ENCODE measurements at regions not wholly inside any gene's neighbourhood (a gene's known extent, or its start where the extent isn't known, plus 50 kb on each side); places are given as distances from the start of the nearest gene placed in this dataset.

DNA sequence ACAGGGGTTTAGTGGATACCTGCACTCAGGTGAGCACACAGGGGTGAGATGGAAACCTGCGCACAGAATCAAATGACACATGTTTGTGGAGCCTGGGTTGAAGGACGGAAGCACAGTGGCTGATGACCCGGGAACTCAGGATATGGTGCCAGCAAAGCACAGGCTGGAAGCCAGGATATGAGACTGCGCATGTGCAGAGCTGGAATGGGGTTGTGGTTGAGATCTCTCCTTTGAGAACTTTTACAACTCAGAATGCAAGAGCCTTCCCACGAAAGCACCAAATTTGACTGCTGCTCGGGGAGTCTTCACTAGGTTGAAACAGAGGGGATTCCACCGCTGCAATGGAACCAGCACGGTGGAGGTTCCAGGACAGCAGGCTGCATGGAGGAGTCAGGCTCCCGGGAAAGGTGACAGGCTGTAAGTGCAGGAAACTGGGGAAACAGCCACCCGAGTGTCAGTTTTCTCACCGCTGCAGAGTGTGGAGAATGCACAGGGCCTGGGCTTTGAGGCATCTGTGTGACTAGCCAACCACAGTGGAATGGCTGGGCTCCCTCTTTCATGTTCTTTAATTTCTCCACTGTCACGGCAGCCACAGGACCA lies 133.4 kb upstream of the TCERG1L start:
- ATAC-seq (no peak), DNase-seq (no peak)
- Mint-ChIP-seq H3K4me3 (no peak overlapping the region), H3K4me1 (ENCODE audit: low read depth) (no peaks in the 10 kb centered on the region), H3K27me3 (ENCODE audit: low read depth) (peaks cover 12% of the 10 kb centered on the region), H3K9me3 (no peaks in the 10 kb centered on the region), H3K36me3 (ENCODE audit: insufficient read depth) (no peaks in the 10 kb centered on the region)

DNA sequence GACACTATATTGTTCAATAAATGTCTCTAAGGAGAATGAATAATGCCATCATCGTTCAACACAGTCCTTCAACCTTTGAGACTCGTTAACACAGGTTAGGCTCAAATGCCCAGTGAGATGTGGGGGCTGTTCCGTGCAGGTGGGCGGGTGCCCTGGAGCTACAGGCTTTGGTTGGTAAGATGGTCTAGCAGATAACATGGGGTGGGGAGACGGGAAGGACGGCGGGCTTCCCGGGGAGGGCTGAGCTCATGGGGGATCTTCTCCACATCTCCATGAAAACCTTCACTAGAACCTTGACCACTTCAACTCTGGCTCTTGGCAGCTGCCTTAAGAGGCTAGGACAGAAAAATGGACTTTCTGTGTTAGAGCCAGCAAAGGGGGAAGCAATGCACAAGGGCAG lies 134.1 kb upstream of the TCERG1L start:
- no peak overlapping the region for H3K4me3 Mint-ChIP-seq

GRCh38 chr10:131446171-131446570 lies 134.7 kb upstream of the TCERG1L start:
- Mint-ChIP-seq H3K27me3 (ENCODE audit: low read depth) (peaks cover 12% of the 10 kb centered on the region), H3K36me3 (ENCODE audit: insufficient read depth) (no peaks in the 10 kb centered on the region), H3K4me1 (ENCODE audit: low read depth) (no peaks in the 10 kb centered on the region), H3K9me3 (no peaks in the 10 kb centered on the region), H3K4me3 (no peak overlapping the region)
- no peak for ATAC-seq
- DNase-seq, result no peak

More for the DNA sequence above, 134.1 kb upstream of the TCERG1L start:
- no peaks in the 10 kb centered on the region for H3K4me1 Mint-ChIP-seq (ENCODE audit: low read depth)
- ATAC-seq (no peak), DNase-seq (no peak)
- H3K36me3 Mint-ChIP-seq (ENCODE audit: insufficient read depth), result no peaks in the 10 kb centered on the region
- no peaks in the 10 kb centered on the region for H3K9me3 Mint-ChIP-seq
- H3K27me3 Mint-ChIP-seq (ENCODE audit: low read depth), result peaks cover 15% of the 10 kb centered on the region

DNA sequence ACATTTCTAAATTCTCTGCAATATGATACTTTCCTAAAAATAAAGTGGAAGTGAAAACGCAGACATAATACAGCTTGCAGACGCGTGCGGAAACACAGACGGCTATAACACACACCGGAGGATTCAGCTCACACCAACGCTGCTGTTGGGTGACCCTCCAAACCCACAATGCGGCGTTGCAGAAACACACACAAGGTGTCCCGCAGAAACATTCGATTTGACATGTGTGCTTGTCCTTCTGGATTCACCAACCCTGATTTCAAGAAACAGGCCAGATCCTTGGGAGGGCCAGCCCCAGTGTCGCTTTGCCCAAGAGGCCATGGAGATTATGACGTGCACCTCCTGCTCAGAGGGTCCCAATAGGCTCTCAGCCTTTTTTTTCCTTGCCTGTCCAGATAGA lies 136.7 kb upstream of the TCERG1L start:
- Mint-ChIP-seq H3K4me3 (no peak overlapping the region), H3K9me3 (no peaks in the 10 kb centered on the region), H3K36me3 (ENCODE audit: insufficient read depth) (no peaks in the 10 kb centered on the region), H3K4me1 (ENCODE audit: low read depth) (no peaks in the 10 kb centered on the region), H3K27me3 (ENCODE audit: low read depth) (peaks cover 22% of the 10 kb centered on the region)
- no peak for DNase-seq
- ATAC-seq, result no peak

GRCh38 chr10:131448883-131449282 lies 137.4 kb upstream of the TCERG1L start:
- Mint-ChIP-seq H3K9me3 (no peaks in the 10 kb centered on the region), H3K4me1 (ENCODE audit: low read depth) (peaks cover 1% of the 10 kb centered on the region), H3K27me3 (ENCODE audit: low read depth) (peaks cover 24% of the 10 kb centered on the region), H3K4me3 (no peak overlapping the region), H3K36me3 (ENCODE audit: insufficient read depth) (no peaks in the 10 kb centered on the region)
- DNase-seq, result no peak
- no peak for ATAC-seq

DNA sequence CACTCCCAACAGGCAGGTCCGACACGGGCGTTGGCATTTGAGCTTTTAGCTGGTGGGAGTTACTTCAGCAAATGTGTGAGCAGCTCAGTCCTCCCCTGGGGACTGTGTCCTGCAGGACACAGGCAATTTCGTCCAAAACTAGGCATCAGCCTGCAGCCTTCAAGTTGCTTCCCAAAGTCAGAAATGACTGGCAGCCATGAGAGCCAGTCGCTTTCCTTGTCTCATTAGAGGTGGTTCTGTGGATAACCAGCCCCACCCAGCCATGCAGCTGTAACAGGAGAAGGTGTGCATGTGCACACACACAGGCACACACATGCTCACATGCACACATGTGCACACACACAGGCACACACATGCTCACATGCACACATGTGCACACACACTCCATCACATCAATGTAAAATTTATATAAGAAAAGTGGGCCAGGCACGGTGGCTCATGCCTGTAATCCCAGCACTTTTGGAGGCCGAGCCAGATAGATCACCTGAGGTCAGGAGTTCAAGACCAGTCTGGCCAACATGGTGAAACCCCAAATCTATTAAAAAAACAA lies 138.8 kb upstream of the TCERG1L start:
- ATAC-seq (no peak), DNase-seq (no peak)
- Mint-ChIP-seq H3K36me3 (ENCODE audit: insufficient read depth) (no peaks in the 10 kb centered on the region), H3K27me3 (ENCODE audit: low read depth) (peaks cover 24% of the 10 kb centered on the region), H3K4me1 (ENCODE audit: low read depth) (peaks cover 3% of the 10 kb centered on the region), H3K4me3 (no peak overlapping the region), H3K9me3 (no peaks in the 10 kb centered on the region)

- H3K9me3 Mint-ChIP-seq, result no peaks in the 10 kb centered on the region
- peaks cover 3% of the 10 kb centered on the region for H3K4me1 Mint-ChIP-seq (ENCODE audit: low read depth)
- ATAC-seq, result no peak
- no peak for DNase-seq
- H3K36me3 Mint-ChIP-seq (ENCODE audit: insufficient read depth), result no peaks in the 10 kb centered on the region
- H3K27me3 Mint-ChIP-seq (ENCODE audit: low read depth), result peaks cover 18% of the 10 kb centered on the region
- no peak overlapping the region for H3K4me3 Mint-ChIP-seq
Measured at GRCh38 chr10:131451407-131452015, 140.0 kb upstream of the TCERG1L start.

DNA sequence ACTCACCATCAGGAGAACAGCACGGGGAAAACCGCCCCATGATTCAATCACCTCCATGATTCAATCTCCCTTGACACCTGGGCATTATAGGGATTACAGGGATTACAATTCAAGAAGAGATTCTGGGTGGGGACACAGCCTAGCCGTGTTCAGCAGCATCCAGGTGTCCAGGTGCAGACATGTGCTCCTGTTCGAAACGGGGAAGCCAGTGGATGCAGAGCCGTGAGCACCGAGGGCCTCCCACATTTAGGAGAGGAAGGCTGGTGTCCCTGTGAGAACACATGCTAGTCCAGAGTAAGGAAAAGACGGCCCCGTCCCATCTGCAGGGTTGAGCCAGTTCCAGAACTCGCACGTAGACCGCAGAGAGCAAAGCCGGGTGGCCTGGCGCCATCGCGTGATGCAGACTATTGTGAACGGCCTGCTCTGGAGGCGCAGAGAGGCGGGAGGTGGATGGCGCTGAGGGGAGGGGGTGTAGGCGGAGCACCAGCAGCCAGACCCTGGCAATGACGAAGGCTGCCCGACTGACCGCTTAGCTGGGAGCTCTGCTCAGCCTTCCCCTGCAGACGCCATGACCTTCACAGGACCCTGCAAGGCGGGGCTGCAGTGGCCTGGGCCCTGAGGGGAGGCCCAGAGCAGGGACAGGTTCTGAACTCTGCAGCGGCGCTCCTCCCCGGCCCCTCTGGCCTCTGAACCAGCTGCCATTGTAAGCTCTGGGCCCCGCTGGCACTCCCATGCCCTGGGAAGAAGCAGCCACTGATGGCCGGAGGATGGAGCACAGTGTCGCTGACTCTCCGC lies 141.6 kb upstream of the TCERG1L start:
- ATAC-seq (peak in 1 of 2 donors; percentile 28), DNase-seq (no peak)
- H3K9me3 Mint-ChIP-seq, result no peaks in the 10 kb centered on the region
- peaks cover 3% of the 10 kb centered on the region for H3K4me1 Mint-ChIP-seq (ENCODE audit: low read depth)
- H3K4me3 Mint-ChIP-seq, result no peak overlapping the region
- H3K36me3 Mint-ChIP-seq (ENCODE audit: insufficient read depth), result no peaks in the 10 kb centered on the region
- peaks cover 18% of the 10 kb centered on the region for H3K27me3 Mint-ChIP-seq (ENCODE audit: low read depth)

- no peaks in the 10 kb centered on the region for H3K9me3 Mint-ChIP-seq
- H3K4me3 Mint-ChIP-seq, result no peak overlapping the region
- H3K36me3 Mint-ChIP-seq (ENCODE audit: insufficient read depth), result no peaks in the 10 kb centered on the region
- DNase-seq (peak; percentile 30), ATAC-seq (peak in 1 of 2 donors; percentile 71)
- H3K4me1 Mint-ChIP-seq (ENCODE audit: low read depth), result peaks cover 3% of the 10 kb centered on the region
- peaks cover 18% of the 10 kb centered on the region for H3K27me3 Mint-ChIP-seq (ENCODE audit: low read depth)
Measured at GRCh38 chr10:131453721-131454634, 142.5 kb upstream of the TCERG1L start.

DNA sequence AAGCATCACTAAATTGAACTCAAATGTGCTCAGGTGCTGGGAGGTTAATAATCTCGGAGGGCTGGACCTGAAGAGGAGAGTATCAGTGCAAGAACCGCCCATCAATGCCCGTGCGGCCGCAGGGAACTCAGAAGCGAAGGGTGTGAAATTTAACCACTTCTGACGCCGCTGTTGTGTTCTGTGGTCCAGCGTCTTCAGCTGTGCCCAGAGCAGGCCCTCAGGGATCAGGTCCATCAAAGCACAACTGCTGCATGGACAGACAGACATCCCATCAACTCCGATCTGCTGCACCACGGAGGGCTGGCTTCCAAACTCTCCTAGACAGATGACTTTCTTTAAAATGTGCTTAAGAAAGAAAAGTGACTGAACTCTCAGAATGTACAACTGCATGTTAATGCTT lies 144.9 kb upstream of the TCERG1L start:
- peaks cover 3% of the 10 kb centered on the region for H3K4me1 Mint-ChIP-seq (ENCODE audit: low read depth)

GRCh38 chr10:131461093-131461492 lies 149.6 kb upstream of the TCERG1L start:
- no peaks in the 10 kb centered on the region for H3K27me3 Mint-ChIP-seq (ENCODE audit: low read depth)
- no peaks in the 10 kb centered on the region for H3K4me1 Mint-ChIP-seq (ENCODE audit: low read depth)
- no peaks in the 10 kb centered on the region for H3K9me3 Mint-ChIP-seq
- ATAC-seq, result no peak
- DNase-seq, result no peak
- no peaks in the 10 kb centered on the region for H3K36me3 Mint-ChIP-seq (ENCODE audit: insufficient read depth)
- H3K4me3 Mint-ChIP-seq, result no peak overlapping the region

More for the DNA sequence above, 144.9 kb upstream of the TCERG1L start:
- Mint-ChIP-seq H3K4me3 (no peak overlapping the region), H3K27me3 (ENCODE audit: low read depth) (peaks cover 14% of the 10 kb centered on the region), H3K9me3 (no peaks in the 10 kb centered on the region), H3K36me3 (ENCODE audit: insufficient read depth) (no peaks in the 10 kb centered on the region)
- ATAC-seq (no peak), DNase-seq (no peak)

- H3K4me3 Mint-ChIP-seq, result no peak overlapping the region
- no peak for ATAC-seq
- no peak for DNase-seq
- no peaks in the 10 kb centered on the region for H3K4me1 Mint-ChIP-seq (ENCODE audit: low read depth)
- peaks cover 2% of the 10 kb centered on the region for H3K27me3 Mint-ChIP-seq (ENCODE audit: low read depth)
- no peaks in the 10 kb centered on the region for H3K9me3 Mint-ChIP-seq
- H3K36me3 Mint-ChIP-seq (ENCODE audit: insufficient read depth), result no peaks in the 10 kb centered on the region
Measured at GRCh38 chr10:131464789-131465188, 153.3 kb upstream of the TCERG1L start.

- no peaks in the 10 kb centered on the region for H3K9me3 Mint-ChIP-seq
- ATAC-seq (no peak), DNase-seq (no peak)
- peaks cover 9% of the 10 kb centered on the region for H3K27me3 Mint-ChIP-seq (ENCODE audit: low read depth)
- H3K36me3 Mint-ChIP-seq (ENCODE audit: insufficient read depth), result no peaks in the 10 kb centered on the region
- H3K4me1 Mint-ChIP-seq (ENCODE audit: low read depth), result no peaks in the 10 kb centered on the region
- H3K4me3 Mint-ChIP-seq, result no peak overlapping the region
Measured at GRCh38 chr10:131469551-131469950, 158.0 kb upstream of the TCERG1L start.

- H3K27me3 Mint-ChIP-seq (ENCODE audit: low read depth), result peaks cover 7% of the 10 kb centered on the region
- H3K4me1 Mint-ChIP-seq (ENCODE audit: low read depth), result no peaks in the 10 kb centered on the region
- no peaks in the 10 kb centered on the region for H3K9me3 Mint-ChIP-seq
- DNase-seq (no peak), ATAC-seq (no peak)
- no peak overlapping the region for H3K4me3 Mint-ChIP-seq
- H3K36me3 Mint-ChIP-seq (ENCODE audit: insufficient read depth), result no peaks in the 10 kb centered on the region
Measured at GRCh38 chr10:131473645-131474044, 162.1 kb upstream of the TCERG1L start.
